Body of pancreas (tissue), 4 donors: ENCODE measurements at regions not wholly inside any gene's neighbourhood (a gene's known extent, or its start where the extent isn't known, plus 50 kb on each side); places are given as distances from the start of the nearest gene placed in this dataset.

Experiments
- CTCF ChIP-seq, 7 experiments: fragments of 450-650 bp in 4 of 7; fragments of 200-600 bp in 3 of 7; sonication (generic) in 3 of 7; IDR thresholded peaks; one replicate each; pipeline ENCODE4 v1.5.1; 2016 to 2019; ENCODE audit warnings: antibody characterized with exemption in 7 of 7
- POLR2A ChIP-seq, 3 donors: fragments of 450-650 bp; IDR thresholded peaks; one replicate each; pipeline ENCODE4 v1.6.1; 2016; ENCODE audit warnings: antibody characterized with exemption in 3 of 3, mild to moderate bottlenecking in 2 of 3

- TF ChIP-seq CTCF (IDR thresholded peaks at IDR 0.05) (no peak), POLR2A (IDR thresholded peaks at IDR 0.05) (no peak)
These were observed 158.9 kb upstream of the FOXG1 start for GRCh38 chr14:28607661-28608060.
